ENCODE measurements at regions not wholly inside any gene's neighbourhood (a gene's known extent, or its start where the extent isn't known, plus 50 kb on each side); places are given as distances from the start of the nearest gene placed in this dataset.

DNA sequence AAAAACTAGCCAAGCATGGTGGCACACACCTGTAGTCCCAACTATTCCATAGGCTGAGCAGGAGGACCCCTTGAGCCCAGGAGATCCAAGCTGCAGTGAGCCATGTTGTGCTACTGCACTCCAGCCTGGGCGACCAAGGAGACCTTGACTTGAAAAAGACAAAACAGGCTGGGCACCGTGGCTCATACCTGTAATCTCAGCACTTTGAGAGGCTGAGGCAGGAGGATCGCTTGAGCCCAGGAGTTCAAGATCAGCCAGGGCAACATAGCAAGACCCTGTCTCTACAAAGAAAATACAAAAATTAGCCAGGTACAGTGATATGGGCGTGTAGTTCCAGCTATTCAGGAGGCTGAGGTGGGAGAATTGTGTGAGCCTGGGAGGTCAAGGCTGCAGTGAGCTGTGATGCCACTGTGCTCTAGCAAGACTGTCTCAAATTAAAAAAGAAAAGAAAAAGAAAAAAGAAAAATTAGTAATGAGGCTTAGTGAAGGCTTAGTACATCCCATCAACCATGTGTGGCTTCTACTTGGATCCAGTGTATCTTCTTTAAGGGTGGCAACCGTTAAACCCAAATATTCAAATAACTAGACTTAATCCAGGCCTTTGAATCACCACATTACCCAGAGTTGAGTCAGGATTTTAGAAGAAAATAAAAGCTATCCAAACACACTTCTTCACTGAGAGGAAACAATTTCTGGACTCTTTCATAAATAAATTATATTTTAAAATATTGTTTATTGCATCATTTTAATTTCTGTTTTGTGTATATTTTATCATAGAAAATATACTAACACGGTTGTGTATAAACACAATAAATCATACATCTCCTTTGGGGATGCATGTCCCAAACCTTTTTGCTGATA is 74.3 kb upstream of the RAB4A start (continued):
- TF ChIP-seq, protein P1, sequence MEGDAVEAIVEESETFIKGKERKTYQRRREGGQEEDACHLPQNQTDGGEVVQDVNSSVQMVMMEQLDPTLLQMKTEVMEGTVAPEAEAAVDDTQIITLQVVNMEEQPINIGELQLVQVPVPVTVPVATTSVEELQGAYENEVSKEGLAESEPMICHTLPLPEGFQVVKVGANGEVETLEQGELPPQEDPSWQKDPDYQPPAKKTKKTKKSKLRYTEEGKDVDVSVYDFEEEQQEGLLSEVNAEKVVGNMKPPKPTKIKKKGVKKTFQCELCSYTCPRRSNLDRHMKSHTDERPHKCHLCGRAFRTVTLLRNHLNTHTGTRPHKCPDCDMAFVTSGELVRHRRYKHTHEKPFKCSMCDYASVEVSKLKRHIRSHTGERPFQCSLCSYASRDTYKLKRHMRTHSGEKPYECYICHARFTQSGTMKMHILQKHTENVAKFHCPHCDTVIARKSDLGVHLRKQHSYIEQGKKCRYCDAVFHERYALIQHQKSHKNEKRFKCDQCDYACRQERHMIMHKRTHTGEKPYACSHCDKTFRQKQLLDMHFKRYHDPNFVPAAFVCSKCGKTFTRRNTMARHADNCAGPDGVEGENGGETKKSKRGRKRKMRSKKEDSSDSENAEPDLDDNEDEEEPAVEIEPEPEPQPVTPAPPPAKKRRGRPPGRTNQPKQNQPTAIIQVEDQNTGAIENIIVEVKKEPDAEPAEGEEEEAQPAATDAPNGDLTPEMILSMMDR (conservative IDR thresholded peaks at IDR 0.05; ENCODE audit: low read depth in 2 of 2), result no peak
- TF ChIP-seq ZNF331 (CRISPR knock-in tag; IDR thresholded peaks at IDR 0.05; ENCODE audit: low read depth) (no peak), JUNB (IDR thresholded peaks at IDR 0.05; ENCODE audit: unreplicated experiment) (no peak), EZH2 (IDR thresholded peaks at IDR 0.05; ENCODE audit: low read depth, unreplicated experiment) (no peak), NANOG (IDR thresholded peaks at IDR 0.05; ENCODE audit: borderline replicate concordance) (no peak)
- TF ChIP-seq, protein P2, sequence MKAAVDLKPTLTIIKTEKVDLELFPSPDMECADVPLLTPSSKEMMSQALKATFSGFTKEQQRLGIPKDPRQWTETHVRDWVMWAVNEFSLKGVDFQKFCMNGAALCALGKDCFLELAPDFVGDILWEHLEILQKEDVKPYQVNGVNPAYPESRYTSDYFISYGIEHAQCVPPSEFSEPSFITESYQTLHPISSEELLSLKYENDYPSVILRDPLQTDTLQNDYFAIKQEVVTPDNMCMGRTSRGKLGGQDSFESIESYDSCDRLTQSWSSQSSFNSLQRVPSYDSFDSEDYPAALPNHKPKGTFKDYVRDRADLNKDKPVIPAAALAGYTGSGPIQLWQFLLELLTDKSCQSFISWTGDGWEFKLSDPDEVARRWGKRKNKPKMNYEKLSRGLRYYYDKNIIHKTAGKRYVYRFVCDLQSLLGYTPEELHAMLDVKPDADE (IDR thresholded peaks at IDR 0.05), result no peak
- TF ChIP-seq, protein P3, sequence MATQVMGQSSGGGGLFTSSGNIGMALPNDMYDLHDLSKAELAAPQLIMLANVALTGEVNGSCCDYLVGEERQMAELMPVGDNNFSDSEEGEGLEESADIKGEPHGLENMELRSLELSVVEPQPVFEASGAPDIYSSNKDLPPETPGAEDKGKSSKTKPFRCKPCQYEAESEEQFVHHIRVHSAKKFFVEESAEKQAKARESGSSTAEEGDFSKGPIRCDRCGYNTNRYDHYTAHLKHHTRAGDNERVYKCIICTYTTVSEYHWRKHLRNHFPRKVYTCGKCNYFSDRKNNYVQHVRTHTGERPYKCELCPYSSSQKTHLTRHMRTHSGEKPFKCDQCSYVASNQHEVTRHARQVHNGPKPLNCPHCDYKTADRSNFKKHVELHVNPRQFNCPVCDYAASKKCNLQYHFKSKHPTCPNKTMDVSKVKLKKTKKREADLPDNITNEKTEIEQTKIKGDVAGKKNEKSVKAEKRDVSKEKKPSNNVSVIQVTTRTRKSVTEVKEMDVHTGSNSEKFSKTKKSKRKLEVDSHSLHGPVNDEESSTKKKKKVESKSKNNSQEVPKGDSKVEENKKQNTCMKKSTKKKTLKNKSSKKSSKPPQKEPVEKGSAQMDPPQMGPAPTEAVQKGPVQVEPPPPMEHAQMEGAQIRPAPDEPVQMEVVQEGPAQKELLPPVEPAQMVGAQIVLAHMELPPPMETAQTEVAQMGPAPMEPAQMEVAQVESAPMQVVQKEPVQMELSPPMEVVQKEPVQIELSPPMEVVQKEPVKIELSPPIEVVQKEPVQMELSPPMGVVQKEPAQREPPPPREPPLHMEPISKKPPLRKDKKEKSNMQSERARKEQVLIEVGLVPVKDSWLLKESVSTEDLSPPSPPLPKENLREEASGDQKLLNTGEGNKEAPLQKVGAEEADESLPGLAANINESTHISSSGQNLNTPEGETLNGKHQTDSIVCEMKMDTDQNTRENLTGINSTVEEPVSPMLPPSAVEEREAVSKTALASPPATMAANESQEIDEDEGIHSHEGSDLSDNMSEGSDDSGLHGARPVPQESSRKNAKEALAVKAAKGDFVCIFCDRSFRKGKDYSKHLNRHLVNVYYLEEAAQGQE (IDR thresholded peaks at IDR 0.05; ENCODE audit: unreplicated experiment), result no peak

DNA sequence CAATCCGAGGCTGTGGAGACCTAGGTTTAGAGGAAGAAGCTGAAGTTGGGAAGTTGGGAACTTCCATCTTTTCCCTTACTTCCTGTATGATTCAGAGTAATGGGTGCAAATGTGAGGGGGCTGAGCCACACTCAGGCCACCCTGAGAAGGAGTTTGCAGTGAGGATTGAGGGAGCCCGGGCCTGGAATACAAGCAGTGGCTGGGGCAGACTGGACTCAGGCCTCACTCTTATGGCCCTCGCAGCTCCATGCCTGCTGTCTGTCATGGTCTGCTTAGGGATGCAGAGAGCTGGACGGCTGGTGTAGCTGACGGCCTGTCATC is 73.7 kb upstream of the RAB4A start:
- Histone ChIP-seq H4K20me1 (replicated peaks; ENCODE audit: insufficient read depth) (no peaks in the 10 kb centered on the region), H3K4me2 (no peak overlapping the region), H3K79me2 (replicated peaks; ENCODE audit: insufficient read depth) (no peaks in the 10 kb centered on the region), H3K4me3 (no peak overlapping the region), H3K9me2 (ENCODE audit: insufficient read depth) (no peaks in the 10 kb centered on the region), H3F3A (replicated peaks; ENCODE audit: low read depth) (no peaks in the 10 kb centered on the region; the same call in 1 of the 2 replicates), H3K27me3 (ENCODE audit: insufficient read depth) (no peaks in the 10 kb centered on the region), H3K27ac (ENCODE audit: low read depth) (no peak overlapping the region), H3K36me3 (ENCODE audit: insufficient read depth) (no peaks in the 10 kb centered on the region), H2AFZ (no peak overlapping the region), H3K4me1 (ENCODE audit: insufficient read depth) (peaks cover 12% of the 10 kb centered on the region)
- H3K9me3 Mint-ChIP-seq, result no peaks in the 10 kb centered on the region
- peaks cover 32% of the 10 kb centered on the region for H3K4me1 Mint-ChIP-seq
- H3K4me3 Mint-ChIP-seq, result no peak overlapping the region
- DNase-seq (ENCODE audit: low spot score) (no peak), ATAC-seq (no peak)
- no peaks in the 10 kb centered on the region for H3K36me3 Mint-ChIP-seq (ENCODE audit: low read depth)
- H3K27me3 Mint-ChIP-seq (ENCODE audit: insufficient read depth, low read depth, poor library complexity), result peaks cover 9% of the 10 kb centered on the region
- TF ChIP-seq, protein P4, sequence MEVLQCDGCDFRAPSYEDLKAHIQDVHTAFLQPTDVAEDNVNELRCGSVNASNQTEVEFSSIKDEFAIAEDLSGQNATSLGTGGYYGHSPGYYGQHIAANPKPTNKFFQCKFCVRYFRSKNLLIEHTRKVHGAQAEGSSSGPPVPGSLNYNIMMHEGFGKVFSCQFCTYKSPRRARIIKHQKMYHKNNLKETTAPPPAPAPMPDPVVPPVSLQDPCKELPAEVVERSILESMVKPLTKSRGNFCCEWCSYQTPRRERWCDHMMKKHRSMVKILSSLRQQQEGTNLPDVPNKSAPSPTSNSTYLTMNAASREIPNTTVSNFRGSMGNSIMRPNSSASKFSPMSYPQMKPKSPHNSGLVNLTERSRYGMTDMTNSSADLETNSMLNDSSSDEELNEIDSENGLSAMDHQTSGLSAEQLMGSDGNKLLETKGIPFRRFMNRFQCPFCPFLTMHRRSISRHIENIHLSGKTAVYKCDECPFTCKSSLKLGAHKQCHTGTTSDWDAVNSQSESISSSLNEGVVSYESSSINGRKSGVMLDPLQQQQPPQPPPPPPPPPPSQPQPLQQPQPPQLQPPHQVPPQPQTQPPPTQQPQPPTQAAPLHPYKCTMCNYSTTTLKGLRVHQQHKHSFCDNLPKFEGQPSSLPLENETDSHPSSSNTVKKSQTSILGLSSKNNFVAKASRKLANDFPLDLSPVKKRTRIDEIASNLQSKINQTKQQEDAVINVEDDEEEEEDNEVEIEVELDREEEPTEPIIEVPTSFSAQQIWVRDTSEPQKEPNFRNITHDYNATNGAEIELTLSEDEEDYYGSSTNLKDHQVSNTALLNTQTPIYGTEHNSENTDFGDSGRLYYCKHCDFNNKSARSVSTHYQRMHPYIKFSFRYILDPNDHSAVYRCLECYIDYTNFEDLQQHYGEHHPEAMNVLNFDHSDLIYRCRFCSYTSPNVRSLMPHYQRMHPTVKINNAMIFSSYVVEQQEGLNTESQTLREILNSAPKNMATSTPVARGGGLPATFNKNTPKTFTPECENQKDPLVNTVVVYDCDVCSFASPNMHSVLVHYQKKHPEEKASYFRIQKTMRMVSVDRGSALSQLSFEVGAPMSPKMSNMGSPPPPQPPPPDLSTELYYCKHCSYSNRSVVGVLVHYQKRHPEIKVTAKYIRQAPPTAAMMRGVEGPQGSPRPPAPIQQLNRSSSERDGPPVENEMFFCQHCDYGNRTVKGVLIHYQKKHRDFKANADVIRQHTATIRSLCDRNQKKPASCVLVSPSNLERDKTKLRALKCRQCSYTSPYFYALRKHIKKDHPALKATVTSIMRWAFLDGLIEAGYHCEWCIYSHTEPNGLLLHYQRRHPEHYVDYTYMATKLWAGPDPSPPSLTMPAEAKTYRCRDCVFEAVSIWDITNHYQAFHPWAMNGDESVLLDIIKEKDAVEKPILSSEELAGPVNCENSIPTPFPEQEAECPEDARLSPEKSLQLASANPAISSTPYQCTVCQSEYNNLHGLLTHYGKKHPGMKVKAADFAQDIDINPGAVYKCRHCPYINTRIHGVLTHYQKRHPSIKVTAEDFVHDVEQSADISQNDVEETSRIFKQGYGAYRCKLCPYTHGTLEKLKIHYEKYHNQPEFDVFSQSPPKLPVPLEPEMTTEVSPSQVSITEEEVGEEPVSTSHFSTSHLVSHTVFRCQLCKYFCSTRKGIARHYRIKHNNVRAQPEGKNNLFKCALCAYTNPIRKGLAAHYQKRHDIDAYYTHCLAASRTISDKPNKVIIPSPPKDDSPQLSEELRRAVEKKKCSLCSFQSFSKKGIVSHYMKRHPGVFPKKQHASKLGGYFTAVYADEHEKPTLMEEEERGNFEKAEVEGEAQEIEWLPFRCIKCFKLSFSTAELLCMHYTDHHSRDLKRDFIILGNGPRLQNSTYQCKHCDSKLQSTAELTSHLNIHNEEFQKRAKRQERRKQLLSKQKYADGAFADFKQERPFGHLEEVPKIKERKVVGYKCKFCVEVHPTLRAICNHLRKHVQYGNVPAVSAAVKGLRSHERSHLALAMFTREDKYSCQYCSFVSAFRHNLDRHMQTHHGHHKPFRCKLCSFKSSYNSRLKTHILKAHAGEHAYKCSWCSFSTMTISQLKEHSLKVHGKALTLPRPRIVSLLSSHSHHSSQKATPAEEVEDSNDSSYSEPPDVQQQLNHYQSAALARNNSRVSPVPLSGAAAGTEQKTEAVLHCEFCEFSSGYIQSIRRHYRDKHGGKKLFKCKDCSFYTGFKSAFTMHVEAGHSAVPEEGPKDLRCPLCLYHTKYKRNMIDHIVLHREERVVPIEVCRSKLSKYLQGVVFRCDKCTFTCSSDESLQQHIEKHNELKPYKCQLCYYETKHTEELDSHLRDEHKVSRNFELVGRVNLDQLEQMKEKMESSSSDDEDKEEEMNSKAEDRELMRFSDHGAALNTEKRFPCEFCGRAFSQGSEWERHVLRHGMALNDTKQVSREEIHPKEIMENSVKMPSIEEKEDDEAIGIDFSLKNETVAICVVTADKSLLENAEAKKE (CRISPR knock-in tag; IDR thresholded peaks at IDR 0.05), result no peak
- TF ChIP-seq CREB1 (CRISPR knock-in tag; IDR thresholded peaks at IDR 0.05; ENCODE audit: low read depth) (no peak), POLR2AphosphoS5 (IDR thresholded peaks at IDR 0.05; ENCODE audit: low read depth) (no peak)
- no peak overlapping the region for H3K27ac Mint-ChIP-seq

Measured in GM23338 (cell line).